Large intestine (tissue), 3 donors: ENCODE measurements at regions not wholly inside any gene's neighbourhood (a gene's known extent, or its start where the extent isn't known, plus 50 kb on each side); places are given as distances from the start of the nearest gene placed in this dataset.

ENCODE experiments used
- DNase-seq, 2 donors: peaks; one replicate each; pipeline versions ENCODE4 v3.0.0 to v3.0.0-alpha.2; 2013
- H3K27ac ChIP-seq: one replicate; pipeline ENCODE4 v1.5.1; 2013; ENCODE audit warnings: low read length
- H3K27me3 ChIP-seq: 2 replicates; pipeline ENCODE4 v1.6.1; 2013; ENCODE audit warnings: low read length; ENCODE audit not compliant: control insufficient read depth, insufficient read depth
- H3K36me3 ChIP-seq: 2 replicates; pipeline ENCODE4 v1.6.1; 2013; ENCODE audit warnings: low read length; ENCODE audit not compliant: control insufficient read depth, insufficient read depth
- H3K4me1 ChIP-seq: one replicate; pipeline ENCODE4 v1.6.1; 2013; ENCODE audit warnings: low read length; ENCODE audit not compliant: control insufficient read depth, insufficient read depth
- H3K4me3 ChIP-seq: one replicate; pipeline ENCODE4 v1.5.1; 2013; ENCODE audit warnings: low read length
- H3K9me3 ChIP-seq: one replicate; pipeline ENCODE4 v1.6.1; 2013; ENCODE audit warnings: mild to moderate bottlenecking, low read depth, low read length, moderate library complexity; ENCODE audit not compliant: control insufficient read depth
- WGBS: methylation state at CpG from one replicate; pipeline ENCODE4 v1.1.5; 2013; ENCODE audit warnings: low lambda C conversion rate; ENCODE audit not compliant: insufficient coverage; 5-methylcytosine and 5-hydroxymethylcytosine counted together

DNA sequence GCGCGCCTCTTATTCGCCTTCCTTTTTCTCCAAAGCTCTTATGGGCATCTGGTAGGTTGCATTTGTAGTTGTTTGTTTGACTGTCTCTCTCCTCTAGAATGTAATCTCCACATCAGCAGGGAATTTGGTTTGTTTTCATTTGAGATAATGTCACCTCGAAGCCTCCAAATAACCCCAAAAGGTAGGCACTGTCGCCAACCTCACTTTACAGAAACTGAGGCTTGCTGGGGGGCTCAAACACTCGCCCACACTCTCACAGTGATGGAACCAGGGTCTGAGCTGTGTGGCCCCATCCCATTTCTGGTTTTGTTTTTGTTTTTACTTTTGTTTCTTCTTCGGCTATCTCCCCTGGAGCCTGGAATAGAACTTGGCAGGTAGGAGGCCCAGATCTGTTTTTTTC, 172.2 kb upstream of the MYCN start:
- no peaks in the 10 kb centered on the region for H3K4me1 ChIP-seq
- H3K27me3 ChIP-seq, result no peaks in the 10 kb centered on the region
- WGBS, result 100% methylated on average over 2 of the region's 7 CpGs
- no peaks in the 10 kb centered on the region for H3K36me3 ChIP-seq
- no peak for DNase-seq
- no peak overlapping the region for H3K4me3 ChIP-seq
- H3K9me3 ChIP-seq, result no peaks in the 10 kb centered on the region
- H3K27ac ChIP-seq, result no peak overlapping the region

DNA sequence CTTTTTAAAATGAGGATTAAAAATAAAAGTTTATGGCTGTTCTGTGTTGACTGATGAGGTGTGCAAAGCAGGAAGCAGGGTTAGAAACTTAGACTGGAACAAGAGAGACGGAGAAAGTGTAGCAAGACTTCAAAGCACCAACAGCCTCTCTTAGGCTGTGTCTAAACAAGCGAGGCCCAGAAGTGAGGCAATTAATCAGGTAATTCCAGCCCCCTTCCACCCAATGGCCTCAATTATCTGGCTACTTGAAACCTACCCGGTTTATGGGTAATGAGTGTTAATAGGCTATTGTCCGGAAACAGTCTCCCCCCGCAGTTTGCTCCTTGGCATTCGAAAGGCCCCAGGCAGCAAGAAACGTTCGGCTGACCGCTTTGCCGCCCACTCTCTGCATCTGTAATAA, 171.7 kb upstream of the MYCN start:
- Histone ChIP-seq H3K4me3 (no peak overlapping the region), H3K36me3 (no peaks in the 10 kb centered on the region), H3K27me3 (no peaks in the 10 kb centered on the region), H3K9me3 (no peaks in the 10 kb centered on the region), H3K4me1 (no peaks in the 10 kb centered on the region), H3K27ac (no peak overlapping the region)
- DNase-seq, result no peak
- WGBS, result no CpG with 5 or more reads among the region's 10 CpGs

DNA sequence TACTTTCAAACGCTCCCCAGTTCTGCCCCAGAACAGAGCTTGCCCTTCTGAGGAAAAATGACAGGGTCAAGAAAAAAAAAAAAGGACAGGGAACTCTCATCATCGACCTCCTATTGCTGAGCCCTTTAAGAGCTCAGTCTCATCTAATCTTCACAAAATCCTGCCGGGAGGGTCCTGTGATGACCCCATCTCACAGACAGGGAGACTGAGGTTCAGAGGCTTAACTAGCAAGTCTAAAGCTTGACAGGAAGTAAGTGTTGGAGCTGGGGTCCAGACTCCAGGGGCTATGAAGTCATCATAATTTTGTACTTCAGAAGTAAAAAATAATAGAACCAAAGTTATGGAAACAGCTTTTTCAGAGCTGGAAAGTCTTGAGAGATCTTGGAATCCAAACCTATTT, 171.1 kb upstream of the MYCN start:
- no peaks in the 10 kb centered on the region for H3K9me3 ChIP-seq
- H3K27ac ChIP-seq, result no peak overlapping the region
- no peaks in the 10 kb centered on the region for H3K27me3 ChIP-seq
- no peak overlapping the region for H3K4me3 ChIP-seq
- no peaks in the 10 kb centered on the region for H3K4me1 ChIP-seq
- 80% methylated on average over 1 of the region's 3 CpGs for WGBS
- DNase-seq, result no peak
- H3K36me3 ChIP-seq, result no peaks in the 10 kb centered on the region

- Histone ChIP-seq H3K4me3 (no peak overlapping the region), H3K36me3 (no peaks in the 10 kb centered on the region), H3K4me1 (no peaks in the 10 kb centered on the region), H3K9me3 (no peaks in the 10 kb centered on the region), H3K27me3 (no peaks in the 10 kb centered on the region), H3K27ac (no peak overlapping the region)
- WGBS, result no CpG with 5 or more reads among the region's 17 CpGs
- no peak for DNase-seq
Observed at GRCh38 chr2:15769676-15770547, 170.4 kb upstream of the MYCN start.

DNA sequence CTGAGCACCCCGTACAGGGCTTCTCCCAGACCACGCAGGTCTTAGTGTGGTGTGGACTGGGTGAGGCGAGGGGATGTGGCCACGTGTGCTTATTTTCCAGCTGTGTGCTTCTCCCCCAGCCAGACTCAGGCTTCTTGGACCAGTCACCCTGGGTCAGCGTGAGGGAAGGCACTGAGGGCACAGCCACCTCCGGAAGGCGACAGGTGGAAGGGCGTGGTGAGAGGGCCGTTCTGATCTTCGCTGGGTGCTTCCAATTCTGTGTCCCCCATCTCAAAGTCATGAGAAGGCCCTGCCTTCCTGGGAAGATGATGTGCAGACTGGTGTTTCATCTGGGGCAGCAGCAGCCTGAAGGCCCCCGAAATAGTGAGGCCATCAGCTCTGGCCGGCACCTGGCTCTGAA, 169.7 kb upstream of the MYCN start:
- Histone ChIP-seq H3K27ac (no peak overlapping the region), H3K9me3 (no peaks in the 10 kb centered on the region), H3K27me3 (no peaks in the 10 kb centered on the region), H3K36me3 (no peaks in the 10 kb centered on the region), H3K4me3 (no peak overlapping the region), H3K4me1 (no peaks in the 10 kb centered on the region)
- DNase-seq, result no peak
- WGBS, result no CpG with 5 or more reads among the region's 12 CpGs

GRCh38 chr2:15771124-15771523, 169.2 kb upstream of the MYCN start:
- no peaks in the 10 kb centered on the region for H3K4me1 ChIP-seq
- no peak overlapping the region for H3K4me3 ChIP-seq
- no peaks in the 10 kb centered on the region for H3K36me3 ChIP-seq
- no peak for DNase-seq
- H3K27me3 ChIP-seq, result no peaks in the 10 kb centered on the region
- no peak overlapping the region for H3K27ac ChIP-seq
- WGBS, result no CpG with 5 or more reads among the region's 7 CpGs
- H3K9me3 ChIP-seq, result no peaks in the 10 kb centered on the region

DNA sequence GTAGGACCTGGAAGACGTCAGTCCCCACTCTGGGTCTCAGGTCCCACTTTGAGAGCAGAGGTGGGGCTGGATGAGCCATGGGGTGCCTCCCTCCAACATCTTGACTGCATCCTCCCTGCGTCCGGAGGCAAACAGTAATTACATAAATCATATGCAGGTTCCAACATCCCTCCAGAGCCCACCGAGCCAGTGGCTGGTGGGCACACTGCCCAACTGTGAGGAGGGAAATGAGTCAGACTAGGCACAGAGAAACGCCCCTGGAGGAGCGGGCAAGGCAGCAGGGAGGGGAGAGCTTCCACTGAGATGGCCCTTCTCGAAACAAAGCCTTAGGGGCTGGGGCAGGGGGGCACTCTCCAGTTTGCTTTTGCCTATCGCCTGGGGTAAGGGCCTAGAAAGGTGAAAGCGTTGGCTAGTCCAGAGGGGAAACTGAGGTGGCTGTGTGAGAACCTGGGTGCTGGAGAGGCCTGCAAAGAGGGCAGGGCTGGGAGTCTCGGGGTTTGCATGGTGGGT, 168.2 kb upstream of the MYCN start:
- H3K27ac ChIP-seq, result no peak overlapping the region
- no peak for DNase-seq
- no CpG with 5 or more reads among the region's 10 CpGs for WGBS

DNA sequence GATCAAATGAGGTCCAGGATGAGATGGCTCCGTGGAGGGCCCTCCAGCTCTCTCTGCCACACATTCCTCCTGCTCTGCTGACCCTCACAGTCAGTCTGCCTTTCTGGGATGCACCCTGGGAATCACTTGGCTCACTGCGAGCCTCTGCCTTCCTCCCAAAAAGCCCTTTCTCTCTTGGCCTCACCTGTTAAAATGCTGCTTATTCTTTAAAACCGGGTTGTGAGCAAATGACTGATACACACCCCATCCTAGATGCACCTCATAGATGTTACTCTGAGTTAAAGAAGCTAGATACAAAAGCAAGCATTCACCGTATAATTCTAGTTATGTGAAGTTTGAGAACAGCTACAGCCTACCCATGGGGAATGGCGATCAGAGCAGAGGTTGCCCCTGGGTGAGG, 167.7 kb upstream of the MYCN start:
- Histone ChIP-seq H3K36me3 (no peaks in the 10 kb centered on the region), H3K4me1 (no peaks in the 10 kb centered on the region), H3K27ac (no peak overlapping the region), H3K9me3 (no peaks in the 10 kb centered on the region), H3K27me3 (no peaks in the 10 kb centered on the region), H3K4me3 (no peak overlapping the region)
- WGBS, result no CpG with 5 or more reads among the region's 5 CpGs
- DNase-seq, result no peak

More for the DNA sequence above, 168.2 kb upstream of the MYCN start:
- no peaks in the 10 kb centered on the region for H3K4me1 ChIP-seq
- H3K36me3 ChIP-seq, result no peaks in the 10 kb centered on the region
- no peaks in the 10 kb centered on the region for H3K27me3 ChIP-seq
- H3K4me3 ChIP-seq, result no peak overlapping the region
- no peaks in the 10 kb centered on the region for H3K9me3 ChIP-seq

DNA sequence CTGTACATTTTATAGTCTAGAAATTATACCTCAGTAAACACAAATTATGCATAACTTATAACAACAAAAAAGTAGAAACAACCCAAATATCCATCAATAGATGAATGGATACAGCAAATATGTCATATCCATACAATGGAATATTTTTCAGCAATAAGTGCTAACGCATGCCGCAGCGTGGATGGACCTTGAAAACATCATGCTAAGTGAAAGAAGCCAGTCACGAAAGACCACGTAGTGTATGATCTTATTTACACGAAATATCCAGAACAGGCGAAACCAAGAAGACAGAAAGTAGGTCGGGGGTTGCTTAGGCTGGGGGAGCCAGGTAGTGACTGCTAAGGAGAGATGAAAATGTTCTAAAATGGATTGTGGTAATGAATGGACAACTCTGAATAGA, 167.1 kb upstream of the MYCN start:
- H3K27ac ChIP-seq, result no peak overlapping the region
- no peak overlapping the region for H3K4me3 ChIP-seq
- H3K36me3 ChIP-seq, result no peaks in the 10 kb centered on the region
- H3K9me3 ChIP-seq, result no peaks in the 10 kb centered on the region
- 95% methylated on average over 6 of the region's 8 CpGs for WGBS
- no peaks in the 10 kb centered on the region for H3K27me3 ChIP-seq
- H3K4me1 ChIP-seq, result no peaks in the 10 kb centered on the region
- DNase-seq, result no peak

- WGBS, result no CpG with 5 or more reads among the region's 5 CpGs
- Histone ChIP-seq H3K36me3 (no peaks in the 10 kb centered on the region), H3K27me3 (no peaks in the 10 kb centered on the region), H3K4me1 (no peaks in the 10 kb centered on the region), H3K4me3 (no peak overlapping the region), H3K9me3 (no peaks in the 10 kb centered on the region), H3K27ac (no peak overlapping the region)
- no peak for DNase-seq
Observed at GRCh38 chr2:15773846-15774245, 166.5 kb upstream of the MYCN start.
